NCI-H510A treated with DMSO at 0.1 percent for 48 hours (cell line): ENCODE measurements at regions not wholly inside any gene's neighbourhood (a gene's known extent, or its start where the extent isn't known, plus 50 kb on each side); places are given as distances from the start of the nearest gene placed in this dataset.
A peak's percentile ranks its signal among the peaks of the same experiment; 100 is the strongest.

Source experiments
- DNase-seq: peaks from one replicate; lab custom pipeline; 2025; lab: John Stamatoyannopoulos, UW

- DNase-seq = no peak
Measured at GRCh38 chr10:60728056-60728455, 50.2 kb upstream of the CDK1 start.

GRCh38 chr10:60726257-60726656 lies 52.0 kb upstream of the CDK1 start:
- DNase-seq = no peak

DNA sequence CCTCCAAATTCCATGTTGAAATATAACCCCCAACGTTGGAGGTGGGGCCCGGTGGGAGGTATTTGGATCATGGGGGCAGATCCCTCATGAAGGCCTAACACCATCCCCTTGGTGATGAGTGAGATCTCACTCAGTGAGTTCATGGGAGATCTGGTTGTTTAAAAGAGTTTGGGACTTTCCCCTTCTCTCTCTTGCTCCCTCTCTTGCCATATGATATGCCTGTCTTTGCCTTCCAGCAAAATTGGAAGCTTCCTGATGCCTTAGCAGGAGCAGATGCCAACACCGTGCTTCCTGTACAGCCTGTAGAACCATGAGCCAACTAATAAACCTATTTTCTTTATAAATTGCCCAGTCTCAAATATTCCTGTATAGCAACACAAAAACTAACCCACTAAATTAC lies 55.7 kb upstream of the CDK1 start:
- DNase-seq = no peak

- no peak for DNase-seq
Measured at GRCh38 chr10:60719721-60720120, 58.6 kb upstream of the CDK1 start.

GRCh38 chr10:60718886-60719285 lies 59.4 kb upstream of the CDK1 start:
- DNase-seq = no peak

DNA sequence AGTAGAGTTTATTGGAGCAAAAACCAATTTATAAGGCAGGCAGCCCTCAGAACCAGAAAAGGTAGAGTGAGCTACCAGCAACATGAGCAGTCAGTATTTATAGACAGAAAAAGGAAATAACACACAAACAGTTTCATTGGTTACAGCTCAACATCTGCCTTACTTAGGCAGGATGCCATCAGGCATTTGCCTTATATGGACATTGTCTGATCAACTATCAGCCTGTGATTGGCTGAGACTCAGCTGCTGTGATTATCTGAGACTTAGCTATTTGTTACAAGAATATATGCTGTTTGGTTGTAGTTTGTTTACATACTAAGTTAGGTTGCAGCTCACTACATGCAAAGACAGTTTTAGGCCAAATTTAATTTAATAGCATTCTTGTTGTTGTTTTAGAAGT lies 60.4 kb upstream of the CDK1 start:
- no peak for DNase-seq

DNA sequence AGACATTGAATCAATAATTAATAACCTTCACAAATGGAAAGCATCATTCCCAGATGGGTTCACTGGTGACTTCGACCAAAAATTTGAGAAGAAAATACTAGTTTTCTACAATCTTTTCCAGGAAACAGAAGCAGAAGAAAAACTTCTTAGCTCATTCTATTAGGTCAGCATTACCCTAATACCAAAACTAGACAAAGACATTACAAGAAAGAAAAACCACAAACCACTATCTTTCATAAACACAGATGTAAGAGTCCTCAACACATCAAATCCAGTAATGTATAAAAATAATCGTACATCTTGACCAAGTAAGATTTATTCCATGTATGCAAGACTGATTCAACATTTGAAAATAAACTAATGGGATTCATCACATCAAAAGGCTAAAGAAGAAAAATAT lies 64.0 kb upstream of the CDK1 start:
- DNase-seq = no peak

- DNase-seq = no peak
Measured at GRCh38 chr10:60711496-60711895, 66.8 kb upstream of the CDK1 start.

DNA sequence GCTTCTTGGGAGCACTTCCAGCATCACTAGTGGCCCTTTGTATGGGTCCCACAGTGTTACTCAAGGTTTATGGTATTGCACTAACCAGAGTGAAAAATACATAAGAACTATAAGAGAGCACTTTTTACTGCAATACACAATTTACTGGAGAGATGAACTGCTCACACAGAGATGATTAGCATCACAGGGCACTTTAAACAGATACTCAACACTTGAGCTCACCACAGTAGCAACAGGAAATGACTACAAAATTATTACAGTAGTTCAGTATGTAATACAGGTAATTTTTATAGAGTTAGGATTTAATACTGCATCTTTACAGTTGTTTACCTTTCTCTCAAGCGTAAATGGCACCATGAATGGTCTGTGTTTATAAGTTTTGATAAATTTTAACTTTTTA lies 68.2 kb upstream of the CDK1 start:
- DNase-seq = peak; percentile 9

DNA sequence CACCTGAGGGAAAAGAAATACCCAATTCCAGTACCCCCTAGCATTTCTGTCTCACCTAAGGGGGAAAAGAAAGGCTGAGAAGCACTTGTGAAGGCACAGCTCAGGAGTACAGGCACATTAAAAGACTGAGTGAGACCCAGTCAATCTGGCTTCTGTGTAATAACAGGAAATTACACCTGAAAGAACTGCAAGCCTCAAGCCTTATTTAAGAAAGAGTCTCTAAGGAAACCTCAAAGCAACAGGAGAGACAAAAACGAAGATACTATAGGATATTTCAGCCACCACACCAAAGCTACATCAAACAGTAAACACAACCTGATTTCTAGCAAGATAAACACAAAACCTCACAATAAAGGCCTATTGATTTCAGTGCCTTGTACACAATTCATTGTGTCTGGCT lies 69.6 kb upstream of the CDK1 start:
- no peak for DNase-seq

DNA sequence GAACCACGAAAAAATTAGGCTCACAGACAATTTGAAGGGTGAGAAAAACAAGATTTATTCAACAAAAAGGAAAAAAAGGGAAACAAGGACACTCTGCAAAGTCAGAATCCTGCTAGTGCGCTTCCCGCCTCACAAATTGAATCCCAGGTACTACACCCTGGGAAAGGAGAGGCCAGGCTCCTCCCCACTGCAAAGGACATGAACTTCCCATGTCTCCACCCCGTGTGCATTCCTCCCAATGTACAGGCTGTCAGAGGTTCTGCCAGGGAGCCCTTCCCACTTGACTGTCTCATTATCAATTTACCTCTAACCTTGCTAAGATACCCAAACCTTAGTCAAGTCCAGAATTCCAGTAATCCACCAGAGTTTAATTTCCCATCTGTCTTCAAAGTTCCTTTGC lies 70.4 kb upstream of the CDK1 start:
- no peak for DNase-seq

DNA sequence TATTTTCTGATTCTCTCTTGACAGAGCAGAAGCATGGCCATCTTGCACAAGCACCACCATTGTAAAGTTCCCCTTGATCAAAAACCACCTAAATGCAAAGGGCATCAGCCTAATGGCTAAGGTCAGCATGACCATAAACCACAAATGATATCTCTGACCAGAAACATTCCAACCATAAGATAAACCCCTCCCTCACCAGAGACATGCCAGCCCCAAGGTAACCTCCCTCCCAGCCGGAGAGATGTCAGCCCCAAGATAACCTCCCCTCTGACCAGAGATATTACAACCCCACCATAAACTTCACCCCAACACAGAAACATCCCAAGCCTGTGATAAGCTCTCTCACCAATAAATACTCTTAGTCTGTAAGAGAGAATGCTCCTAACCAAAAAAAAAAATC lies 72.1 kb upstream of the CDK1 start:
- DNase-seq = no peak

DNA sequence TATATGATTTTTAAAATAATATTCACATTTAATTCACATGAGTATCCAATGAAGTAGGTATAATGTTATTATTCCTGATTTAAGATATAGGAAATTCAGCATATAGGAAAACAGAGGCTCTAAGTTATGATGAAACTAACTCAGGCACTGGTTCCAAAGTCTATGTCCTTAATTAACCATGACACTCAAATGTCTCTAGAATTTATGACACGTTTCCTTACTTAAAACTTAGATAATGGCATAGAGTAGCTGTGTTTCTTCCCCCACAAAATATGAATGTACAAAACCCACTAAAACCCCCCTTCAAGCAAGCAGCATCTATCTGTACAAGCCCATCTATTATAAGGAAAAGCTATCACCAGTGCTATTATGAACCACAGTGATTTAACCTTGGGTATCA lies 72.9 kb upstream of the CDK1 start:
- no peak for DNase-seq

DNA sequence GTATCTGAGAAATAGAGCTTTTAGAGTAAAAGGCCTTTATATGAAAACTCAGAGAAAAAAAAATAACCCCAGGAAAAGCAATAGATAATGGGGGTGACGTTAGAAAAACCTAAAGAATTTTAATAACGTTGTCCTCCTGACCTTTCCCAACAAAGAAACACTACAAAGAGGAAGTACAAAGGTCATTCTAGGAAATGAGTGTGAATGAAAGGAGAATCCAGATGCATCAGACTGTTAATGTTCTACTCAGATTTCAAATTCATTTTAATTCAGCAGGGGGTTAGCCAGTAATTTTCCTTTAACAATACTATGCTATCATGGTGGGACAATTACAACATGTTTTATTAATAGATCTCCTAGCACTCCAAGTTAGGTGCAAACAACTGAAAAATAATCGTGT lies 73.8 kb upstream of the CDK1 start:
- no peak for DNase-seq

GRCh38 chr10:60703266-60704041 lies 74.8 kb upstream of the CDK1 start:
- DNase-seq = no peak

DNA sequence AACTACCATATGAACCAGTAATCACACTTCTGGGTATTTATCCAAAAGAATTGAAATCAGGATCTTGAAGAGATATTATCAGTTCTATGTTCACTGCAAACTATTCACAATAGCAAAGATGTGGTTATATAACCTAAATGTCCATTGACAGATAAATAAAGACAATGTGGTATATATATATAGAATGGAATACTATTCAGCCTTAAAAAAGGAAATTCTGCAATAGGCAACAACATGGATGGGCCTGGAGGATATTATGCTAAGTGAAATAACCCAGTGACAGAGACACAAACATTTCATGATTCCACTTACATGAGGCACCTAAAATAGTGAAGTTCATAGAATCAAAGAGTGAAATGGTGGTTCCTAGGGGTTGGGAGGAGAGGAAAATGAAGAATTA lies 90.6 kb upstream of the CDK1 start:
- no peak for DNase-seq

- DNase-seq = no peak
Measured at GRCh38 chr10:60684091-60684490, 94.2 kb upstream of the CDK1 start.

GRCh38 chr10:60681103-60681502 lies 97.2 kb upstream of the CDK1 start:
- DNase-seq = no peak

DNA sequence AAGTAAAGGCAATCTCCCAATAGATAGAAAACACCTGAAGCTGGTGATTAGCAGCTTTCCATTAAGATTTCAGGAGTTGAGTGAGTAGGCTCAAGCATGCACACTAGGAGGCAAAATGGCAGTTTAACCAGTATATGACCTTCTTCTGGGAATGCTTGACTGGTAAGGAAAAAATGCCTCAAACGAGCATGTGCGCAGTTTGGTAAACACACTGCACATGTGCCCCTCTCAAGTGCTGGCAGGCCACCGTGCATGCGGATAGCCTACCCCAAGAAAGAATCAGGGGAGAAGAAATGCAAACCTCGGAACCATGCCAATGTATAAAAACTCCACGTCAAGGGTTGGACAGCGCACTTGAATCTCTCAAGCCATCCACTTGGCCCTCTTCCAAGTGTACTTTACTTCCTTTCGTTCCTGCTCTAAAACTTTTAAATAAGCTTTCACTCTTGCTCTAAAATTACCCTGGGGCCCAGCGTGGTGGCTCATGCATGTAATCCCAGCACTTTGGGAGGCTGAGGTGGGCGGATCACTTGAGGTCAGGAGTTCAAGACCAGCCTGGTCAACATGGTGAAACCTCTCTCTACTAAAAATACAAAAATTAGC lies 98.8 kb upstream of the CDK1 start:
- no peak for DNase-seq

GRCh38 chr10:60678978-60679377 lies 99.3 kb upstream of the CDK1 start:
- no peak for DNase-seq

- no peak for DNase-seq
Measured at GRCh38 chr10:60677531-60678129, 100.6 kb upstream of the CDK1 start.

DNA sequence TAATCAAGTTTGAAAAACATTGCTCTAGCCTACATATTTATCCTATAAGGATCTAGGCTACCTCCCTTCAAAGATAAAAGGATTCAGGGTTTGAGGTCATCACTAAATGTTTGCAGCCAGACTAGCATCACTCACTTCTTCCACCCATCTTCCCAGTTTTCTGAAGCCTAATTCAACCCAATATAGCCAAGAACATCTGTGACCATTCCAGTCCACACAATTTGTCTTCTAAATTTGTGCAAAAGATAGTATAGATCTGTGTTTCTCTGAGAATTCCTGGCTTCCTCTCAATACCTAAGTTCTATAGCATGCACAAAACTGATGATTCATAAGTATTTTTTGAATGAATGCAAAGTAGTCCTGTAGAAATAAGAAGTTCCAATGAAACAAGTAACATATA lies 103.0 kb upstream of the CDK1 start:
- DNase-seq = no peak

DNA sequence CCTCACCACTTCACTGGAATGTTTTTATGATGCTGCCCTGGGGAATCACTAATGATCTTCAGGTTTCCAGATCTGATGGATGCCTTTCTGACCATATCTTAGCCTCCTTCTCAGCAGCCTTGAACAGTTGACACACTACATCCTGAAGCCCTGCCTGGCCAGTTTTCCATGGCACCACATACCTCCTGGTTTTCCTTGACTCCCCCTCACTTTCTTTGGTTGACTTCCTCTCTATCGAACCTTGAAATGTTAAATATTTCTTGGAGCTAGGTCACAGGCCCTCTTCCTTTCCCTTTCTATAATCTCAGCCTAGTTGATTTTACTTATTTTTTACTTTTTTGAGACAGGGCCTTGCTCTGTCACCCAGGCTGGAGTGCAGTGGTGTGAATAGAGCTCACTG lies 108.8 kb upstream of the CDK1 start:
- no peak for DNase-seq

- peak; percentile 30 for DNase-seq
Measured at GRCh38 chr10:60666221-60666620, 112.1 kb upstream of the CDK1 start.
